ENCODE measurements at regions not wholly inside any gene's neighbourhood (a gene's known extent, or its start where the extent isn't known, plus 50 kb on each side); places are given as distances from the start of the nearest gene placed in this dataset.

- no peak overlapping the region for H3K4me3 ChIP-seq
- H3K36me3 ChIP-seq (ENCODE audit: control insufficient read depth in 2 of 2, insufficient read depth in 2 of 2, low read length in 1 of 2), result no peaks in the 10 kb centered on the region
- H3K27ac ChIP-seq (ENCODE audit: control insufficient read depth, insufficient read depth), result no peak overlapping the region
- H3K79me2 ChIP-seq (ENCODE audit: control insufficient read depth, insufficient read depth, low read length), result no peaks in the 10 kb centered on the region
- no TSS peak for BruUV-seq (replicated peaks)
- no peak overlapping the region for H2AFZ ChIP-seq (ENCODE audit: control insufficient read depth, low read depth, low read length)
- no peak overlapping the region for H3K9ac ChIP-seq (ENCODE audit: control insufficient read depth, insufficient read depth, low read length)
- in situ Hi-C loops (cut with MboI) (no loop called here), intact Hi-C loops (cut with micrococcal nuclease; ENCODE audit: unreplicated experiment) (loop anchor here (10.0 kb wide), 1 partner anchor 234 kb away; no protein-coding TSS in a partner anchor)
- ChIA-PET RAD21 (ENCODE audit: unreplicated experiment) (no interaction called here), CTCF (interaction anchor here (2.0 to 2.8 kb wide), 2 partner anchors 230 to 234 kb away, joined by 8 read pairs; no protein-coding TSS in a partner anchor), POLR2A (no interaction called here), SMC1A (ENCODE audit: uncharacterized antibody, unreplicated experiment) (interaction anchor here (1.2 kb wide), 1 partner anchor 9 kb away, joined by 3 read pairs; no protein-coding TSS in a partner anchor)
- no peaks in the 10 kb centered on the region for H4K20me1 ChIP-seq (ENCODE audit: control insufficient read depth, insufficient read depth)
- FAIRE-seq (no peak), ATAC-seq (no peak), DNase-seq (ENCODE audit: low read depth, low spot score) (no peak)
- no peaks in the 10 kb centered on the region for H3K27me3 ChIP-seq (replicated peaks in 1 of 2; ENCODE audit: control insufficient read depth in 2 of 2, insufficient read depth in 2 of 2, low read length in 1 of 2)
- H3K4me1 ChIP-seq (ENCODE audit: control insufficient read depth, insufficient read depth, low read length), result no peaks in the 10 kb centered on the region
- H3K4me2 ChIP-seq (ENCODE audit: control insufficient read depth, insufficient read depth), result no peak overlapping the region
- no peaks in the 10 kb centered on the region for H3K9me3 ChIP-seq (replicated peaks; ENCODE audit: control insufficient read depth, insufficient read depth, low read length)
- TF ChIP-seq FOS (IDR thresholded peaks at IDR 0.05; ENCODE audit: borderline replicate concordance, extremely low read depth, insufficient read length) (no peak), SP1 (IDR thresholded peaks at IDR 0.05; ENCODE audit: low read depth, low read length) (no peak), NFYB (IDR thresholded peaks at IDR 0.05; ENCODE audit: insufficient read depth, low read depth, low read length) (no peak), GATAD2B (conservative IDR thresholded peaks at IDR 0.05; ENCODE audit: low read depth) (no peak)
- TF ChIP-seq, protein P1, sequence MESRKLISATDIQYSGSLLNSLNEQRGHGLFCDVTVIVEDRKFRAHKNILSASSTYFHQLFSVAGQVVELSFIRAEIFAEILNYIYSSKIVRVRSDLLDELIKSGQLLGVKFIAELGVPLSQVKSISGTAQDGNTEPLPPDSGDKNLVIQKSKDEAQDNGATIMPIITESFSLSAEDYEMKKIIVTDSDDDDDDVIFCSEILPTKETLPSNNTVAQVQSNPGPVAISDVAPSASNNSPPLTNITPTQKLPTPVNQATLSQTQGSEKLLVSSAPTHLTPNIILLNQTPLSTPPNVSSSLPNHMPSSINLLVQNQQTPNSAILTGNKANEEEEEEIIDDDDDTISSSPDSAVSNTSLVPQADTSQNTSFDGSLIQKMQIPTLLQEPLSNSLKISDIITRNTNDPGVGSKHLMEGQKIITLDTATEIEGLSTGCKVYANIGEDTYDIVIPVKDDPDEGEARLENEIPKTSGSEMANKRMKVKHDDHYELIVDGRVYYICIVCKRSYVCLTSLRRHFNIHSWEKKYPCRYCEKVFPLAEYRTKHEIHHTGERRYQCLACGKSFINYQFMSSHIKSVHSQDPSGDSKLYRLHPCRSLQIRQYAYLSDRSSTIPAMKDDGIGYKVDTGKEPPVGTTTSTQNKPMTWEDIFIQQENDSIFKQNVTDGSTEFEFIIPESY (IDR thresholded peaks at IDR 0.05), result no peak
- TF ChIP-seq, protein P2, sequence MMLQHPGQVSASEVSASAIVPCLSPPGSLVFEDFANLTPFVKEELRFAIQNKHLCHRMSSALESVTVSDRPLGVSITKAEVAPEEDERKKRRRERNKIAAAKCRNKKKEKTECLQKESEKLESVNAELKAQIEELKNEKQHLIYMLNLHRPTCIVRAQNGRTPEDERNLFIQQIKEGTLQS (IDR thresholded peaks at IDR 0.05; ENCODE audit: borderline replicate concordance, extremely low read depth, low read depth, low read length), result no peak
- TF ChIP-seq, protein P3, sequence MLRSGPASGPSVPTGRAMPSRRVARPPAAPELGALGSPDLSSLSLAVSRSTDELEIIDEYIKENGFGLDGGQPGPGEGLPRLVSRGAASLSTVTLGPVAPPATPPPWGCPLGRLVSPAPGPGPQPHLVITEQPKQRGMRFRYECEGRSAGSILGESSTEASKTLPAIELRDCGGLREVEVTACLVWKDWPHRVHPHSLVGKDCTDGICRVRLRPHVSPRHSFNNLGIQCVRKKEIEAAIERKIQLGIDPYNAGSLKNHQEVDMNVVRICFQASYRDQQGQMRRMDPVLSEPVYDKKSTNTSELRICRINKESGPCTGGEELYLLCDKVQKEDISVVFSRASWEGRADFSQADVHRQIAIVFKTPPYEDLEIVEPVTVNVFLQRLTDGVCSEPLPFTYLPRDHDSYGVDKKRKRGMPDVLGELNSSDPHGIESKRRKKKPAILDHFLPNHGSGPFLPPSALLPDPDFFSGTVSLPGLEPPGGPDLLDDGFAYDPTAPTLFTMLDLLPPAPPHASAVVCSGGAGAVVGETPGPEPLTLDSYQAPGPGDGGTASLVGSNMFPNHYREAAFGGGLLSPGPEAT (IDR thresholded peaks at IDR 0.05; ENCODE audit: low read depth), result no peak
These were observed 226.8 kb downstream of the PCDH17 start for GRCh38 chr13:57858376-57858775.
